HG02623 (cell line): ENCODE measurements at regions not wholly inside any gene's neighbourhood (a gene's known extent, or its start where the extent isn't known, plus 50 kb on each side); places are given as distances from the start of the nearest gene placed in this dataset.
"Not testable (repeated sequence)": the region's sequence is repeated elsewhere in the genome, so short reads cannot be mapped to it uniquely, and the experiment has no call there.

Experiments used
- ATAC-seq: cut with Tn5 transposase; IDR thresholded peaks from one replicate; pipeline ENCODE4 v1.9.1; 2021; ENCODE audit warnings: moderate library complexity; ENCODE audit not compliant: unreplicated experiment

DNA sequence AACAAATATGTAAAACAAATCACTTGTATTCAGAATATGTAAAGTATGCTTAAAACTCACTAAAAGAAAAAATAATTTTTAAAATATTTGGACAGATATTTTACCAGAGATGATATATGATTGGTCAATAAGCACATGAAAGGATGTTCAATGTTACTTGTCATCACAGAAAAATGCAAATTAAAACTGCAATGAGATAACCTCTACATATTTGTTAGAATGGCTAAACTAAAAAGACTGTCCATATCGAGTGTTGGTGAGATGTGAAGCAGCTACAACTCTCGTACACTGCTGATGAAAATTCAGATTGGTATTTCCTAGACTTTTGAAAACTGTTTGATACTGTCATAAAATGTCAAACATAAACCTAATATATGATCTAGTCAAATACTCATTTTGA, 685.1 kb downstream of the DTWD2 start:
- no peak for ATAC-seq

GRCh38 chr5:118302786-118303185, 685.6 kb downstream of the DTWD2 start:
- no peak for ATAC-seq

GRCh38 chr5:118301696-118302095, 686.7 kb downstream of the DTWD2 start:
- no peak for ATAC-seq

DNA sequence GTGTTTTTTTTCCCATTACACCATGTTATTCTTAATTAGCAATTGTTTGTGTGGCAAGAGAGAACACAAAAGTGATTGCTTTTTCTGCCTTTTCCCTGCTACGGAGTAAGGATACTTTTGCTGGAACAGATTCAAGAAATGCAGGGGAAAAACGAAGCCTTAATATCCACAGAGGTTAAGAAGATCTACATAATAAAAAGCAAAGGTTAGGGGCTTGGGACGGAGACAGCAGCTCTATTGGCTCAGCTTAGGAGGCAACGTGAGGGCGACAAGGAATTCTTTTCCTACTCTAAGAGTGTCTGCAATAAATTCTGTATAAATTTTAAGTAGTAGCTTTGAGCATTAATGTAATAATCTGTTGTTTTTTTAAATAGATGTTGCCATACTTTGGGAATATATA, 693.3 kb downstream of the DTWD2 start:
- no peak for ATAC-seq

- ATAC-seq = peak; percentile 53
Measured at GRCh38 chr5:118293378-118293777, 695.0 kb downstream of the DTWD2 start.

DNA sequence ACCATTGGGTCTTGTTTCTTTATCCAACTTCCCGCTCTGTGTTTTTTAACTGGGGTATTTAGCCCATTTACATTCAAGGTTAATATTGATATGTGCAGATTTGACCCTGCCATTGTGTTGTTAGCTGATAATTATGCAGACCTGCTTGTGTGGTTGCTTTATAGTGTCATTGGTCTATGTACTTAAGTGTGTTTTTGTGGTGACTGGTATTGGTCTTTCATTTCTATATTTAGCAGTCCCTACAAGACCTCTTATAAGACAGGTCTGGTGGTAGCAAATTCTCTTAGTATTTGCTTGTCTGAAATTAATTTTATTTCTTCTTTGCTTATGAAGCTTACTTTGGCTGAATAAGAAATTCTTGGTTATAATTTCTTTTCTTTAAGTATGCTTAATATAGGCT, 698.1 kb downstream of the DTWD2 start:
- ATAC-seq = no peak

DNA sequence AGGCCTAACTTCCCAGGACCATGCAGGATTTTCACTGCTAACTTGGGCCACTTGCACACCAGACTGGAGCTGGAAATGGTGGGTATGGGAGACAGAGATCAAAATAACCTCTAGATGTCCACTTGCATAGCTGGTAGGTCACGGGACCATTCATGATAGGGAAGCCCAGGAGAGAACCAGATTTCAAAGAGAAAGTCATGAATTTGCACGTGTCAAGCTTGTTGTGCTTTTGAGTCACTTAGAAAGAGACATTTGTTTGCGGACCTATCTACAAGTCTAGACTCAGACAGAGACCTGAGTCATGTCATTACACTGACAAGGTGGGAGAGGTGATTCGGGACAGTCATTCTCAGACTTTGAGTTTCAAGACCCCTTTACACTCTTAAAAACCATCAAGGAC, 704.1 kb downstream of the DTWD2 start:
- ATAC-seq = not testable (repeated sequence)

DNA sequence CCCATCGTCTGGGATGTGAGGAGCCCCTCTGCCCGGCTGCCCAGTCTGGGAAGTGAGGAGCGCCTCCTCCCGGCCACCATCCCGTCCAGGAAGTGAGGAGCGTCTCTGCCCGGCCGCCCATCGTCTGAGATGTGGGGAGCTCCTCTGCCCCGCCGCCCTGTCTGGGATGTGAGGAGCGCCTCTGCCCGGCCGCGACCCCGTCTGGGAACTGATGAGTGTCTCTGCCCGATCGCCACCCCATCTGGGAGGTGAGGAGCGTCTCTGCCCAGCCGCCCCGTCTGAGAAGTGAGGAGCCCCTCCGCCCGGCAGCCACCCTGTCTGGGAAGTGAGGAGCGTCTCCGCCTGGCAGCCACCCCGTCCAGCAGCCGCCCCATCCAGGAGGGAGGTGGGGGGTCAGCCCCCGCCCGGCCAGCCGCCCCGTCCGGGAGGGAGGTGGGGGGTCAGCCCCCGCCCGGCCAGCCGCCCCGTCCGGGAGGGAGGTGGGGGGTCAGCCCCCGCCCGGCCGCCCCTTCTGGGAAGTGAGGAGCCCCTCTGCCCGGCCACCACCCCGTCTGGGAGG, 705.8 kb downstream of the DTWD2 start:
- ATAC-seq = not testable (repeated sequence)

- ATAC-seq = no peak
Measured at GRCh38 chr5:118279540-118280294, 708.6 kb downstream of the DTWD2 start.

DNA sequence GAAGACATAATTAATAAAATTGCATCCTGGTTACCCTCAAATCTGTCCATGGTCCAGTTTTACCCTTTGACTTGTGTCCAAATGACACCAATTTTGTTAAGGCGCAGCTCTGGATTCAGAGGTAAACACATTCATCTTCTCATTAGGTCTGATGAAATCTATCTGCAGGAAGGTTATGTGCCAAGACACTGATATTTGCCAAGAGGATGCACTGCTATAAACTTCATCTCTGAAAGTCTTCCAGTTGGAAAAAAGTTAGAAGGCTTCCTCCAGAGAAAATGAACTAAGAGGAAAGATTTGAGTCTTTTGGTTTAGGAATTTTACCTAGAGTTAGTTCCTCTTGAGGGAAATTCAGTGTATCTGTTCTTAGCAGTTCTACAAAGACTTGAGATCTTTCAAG, 717.8 kb downstream of the DTWD2 start:
- ATAC-seq = no peak

GRCh38 chr5:118258223-118258622, 730.1 kb downstream of the DTWD2 start:
- ATAC-seq = no peak

GRCh38 chr5:118257066-118257465, 731.3 kb downstream of the DTWD2 start:
- ATAC-seq = no peak

GRCh38 chr5:118253225-118254061, 734.9 kb downstream of the DTWD2 start:
- no peak for ATAC-seq

DNA sequence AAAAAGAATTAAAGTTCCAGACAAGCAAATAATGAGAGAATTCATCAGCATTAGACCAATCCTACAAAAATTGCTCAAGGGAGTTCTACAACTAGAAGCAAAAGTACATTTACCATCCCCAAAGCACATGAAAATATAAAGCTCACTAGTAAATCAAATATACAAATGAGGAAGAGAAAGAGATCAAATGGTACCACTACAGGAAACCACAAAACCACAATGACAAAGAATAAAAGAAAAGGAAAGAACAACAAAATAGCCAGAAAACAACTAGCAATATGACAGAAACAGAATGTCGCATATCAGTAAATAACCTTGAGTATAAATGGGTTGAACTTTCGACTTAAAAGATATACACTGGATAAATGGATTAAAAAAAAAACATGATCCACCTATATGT, 739.0 kb downstream of the DTWD2 start:
- ATAC-seq = peak; percentile 84

- ATAC-seq = no peak
Measured at GRCh38 chr5:118247458-118247857, 740.9 kb downstream of the DTWD2 start.

DNA sequence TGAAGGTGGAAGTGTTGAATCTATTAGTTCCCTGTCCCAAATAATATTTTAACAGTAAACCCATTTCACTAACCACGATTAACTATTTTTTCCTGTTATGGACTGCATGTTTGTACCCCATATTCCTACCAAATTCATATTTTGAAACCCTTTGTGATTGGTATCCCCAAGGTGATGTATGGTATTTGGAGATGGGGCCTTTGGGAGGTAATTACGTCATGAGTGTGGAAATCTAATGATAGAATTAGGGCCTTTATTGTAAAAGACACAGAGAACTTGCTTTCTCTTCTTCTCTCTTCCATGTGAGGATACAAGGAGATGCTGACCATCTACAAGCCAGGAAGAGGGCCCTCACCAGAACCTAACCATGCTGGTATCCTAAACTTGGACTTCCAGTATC, 744.7 kb downstream of the DTWD2 start:
- no peak for ATAC-seq

DNA sequence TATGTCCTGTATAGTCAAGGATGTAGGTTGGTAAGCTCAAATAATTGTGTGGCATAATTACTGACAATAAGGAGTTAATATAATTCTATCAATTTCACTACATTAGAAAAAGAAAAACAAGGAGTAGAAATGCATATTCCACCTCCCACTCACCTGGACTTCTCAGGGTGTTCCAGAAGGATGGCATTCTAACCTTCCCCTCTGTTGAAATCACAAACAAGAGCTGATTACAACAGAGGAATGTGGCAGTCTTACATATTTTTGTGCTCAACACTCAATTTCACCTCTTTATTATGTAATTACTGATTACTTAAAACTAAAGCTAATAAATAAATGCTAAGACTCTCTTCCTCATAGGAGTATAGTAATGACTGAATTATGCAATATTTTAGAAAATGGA, 745.3 kb downstream of the DTWD2 start:
- no peak for ATAC-seq

- ATAC-seq = peak; percentile 58
Measured at GRCh38 chr5:118236108-118236849, 752.1 kb downstream of the DTWD2 start.

DNA sequence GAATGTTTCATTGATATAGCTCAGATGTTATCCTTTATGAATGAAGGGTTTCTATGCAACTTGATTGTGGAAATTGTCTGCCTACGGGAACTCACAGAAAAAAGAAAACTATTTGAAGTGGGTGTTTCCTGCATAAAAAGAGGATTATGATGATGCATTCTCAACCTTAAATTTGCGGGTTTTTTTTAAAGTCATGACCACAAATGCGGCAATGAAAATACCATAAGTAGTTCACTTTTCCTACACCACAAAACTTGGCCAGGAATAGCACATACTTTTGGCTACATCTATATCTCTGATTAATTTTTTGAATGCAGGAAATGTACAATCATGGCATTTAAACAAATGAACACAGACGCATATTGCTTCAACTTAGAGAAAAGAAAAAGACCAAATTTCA, 754.7 kb downstream of the DTWD2 start:
- no peak for ATAC-seq

GRCh38 chr5:118228489-118228888, 759.9 kb downstream of the DTWD2 start:
- no peak for ATAC-seq

- no peak for ATAC-seq
Measured at GRCh38 chr5:118224546-118224945, 763.8 kb downstream of the DTWD2 start.
